ENCODE measurements at regions not wholly inside any gene's neighbourhood (a gene's known extent, or its start where the extent isn't known, plus 50 kb on each side); places are given as distances from the start of the nearest gene placed in this dataset.

GRCh38 chr1:219337588-219337987 lies 163.9 kb downstream of the LYPLAL1 start:
- Mint-ChIP-seq H3K27me3 (ENCODE audit: low read depth in 2 of 2) (no peaks in the 10 kb centered on the region), H3K4me1 (no peaks in the 10 kb centered on the region), H3K4me3 (no peak overlapping the region), H3K27ac (no peak overlapping the region), H3K36me3 (no peaks in the 10 kb centered on the region), H3K9me3 (peaks cover 2 to 7% of the 10 kb centered on the region in 2 donors)
- Histone ChIP-seq H3K4me3 (ENCODE audit: low read length) (no peak overlapping the region), H3K4me1 (ENCODE audit: control insufficient read depth, insufficient read depth, low read length) (no peaks in the 10 kb centered on the region), H3K9me3 (ENCODE audit: control insufficient read depth, insufficient read depth, low read length) (no peaks in the 10 kb centered on the region), H3K36me3 (ENCODE audit: control insufficient read depth, insufficient read depth, low read length) (no peaks in the 10 kb centered on the region), H3K27ac (ENCODE audit: low read length) (no peak overlapping the region), H3K27me3 (ENCODE audit: control insufficient read depth, insufficient read depth, low read length) (no peaks in the 10 kb centered on the region)
- no peak for ATAC-seq
- no peak for TF ChIP-seq CTCF (IDR thresholded peaks at IDR 0.05)
- intact Hi-C loops (cut with micrococcal nuclease), result no loop called here
- DNase-seq, result no peak
- 92% methylated on average over 1 of the region's 1 CpG for WGBS (ENCODE audit: insufficient coverage)

- Histone ChIP-seq H3K9me3 (ENCODE audit: control insufficient read depth, insufficient read depth, low read length) (no peaks in the 10 kb centered on the region), H3K4me3 (ENCODE audit: low read length) (no peak overlapping the region), H3K4me1 (ENCODE audit: control insufficient read depth, insufficient read depth, low read length) (no peaks in the 10 kb centered on the region), H3K27me3 (ENCODE audit: control insufficient read depth, insufficient read depth, low read length) (no peaks in the 10 kb centered on the region), H3K36me3 (ENCODE audit: control insufficient read depth, insufficient read depth, low read length) (no peaks in the 10 kb centered on the region), H3K27ac (ENCODE audit: low read length) (no peak overlapping the region)
- intact Hi-C loops (cut with micrococcal nuclease), result no loop called here
- Mint-ChIP-seq H3K27ac (no peak overlapping the region), H3K4me1 (no peaks in the 10 kb centered on the region), H3K36me3 (no peaks in the 10 kb centered on the region), H3K27me3 (ENCODE audit: low read depth in 2 of 2) (no peaks in the 10 kb centered on the region), H3K9me3 (peaks cover 10 to 13% of the 10 kb centered on the region in 2 donors), H3K4me3 (no peak overlapping the region)
- no peak for DNase-seq
- WGBS (ENCODE audit: insufficient coverage), result 80% methylated on average over 1 of the region's 1 CpG
- no peak for TF ChIP-seq CTCF (IDR thresholded peaks at IDR 0.05)
- no peak for ATAC-seq
These were observed 159.9 kb downstream of the LYPLAL1 start for GRCh38 chr1:219333626-219334025.

- Histone ChIP-seq H3K9me3 (ENCODE audit: control insufficient read depth, insufficient read depth, low read length) (peaks cover 3% of the 10 kb centered on the region), H3K4me3 (ENCODE audit: low read length) (no peak overlapping the region), H3K36me3 (ENCODE audit: control insufficient read depth, insufficient read depth, low read length) (no peaks in the 10 kb centered on the region), H3K4me1 (ENCODE audit: control insufficient read depth, insufficient read depth, low read length) (no peaks in the 10 kb centered on the region), H3K27me3 (ENCODE audit: control insufficient read depth, insufficient read depth, low read length) (no peaks in the 10 kb centered on the region), H3K27ac (ENCODE audit: low read length) (no peak overlapping the region)
- intact Hi-C loops (cut with micrococcal nuclease), result no loop called here
- Mint-ChIP-seq H3K27me3 (ENCODE audit: low read depth in 2 of 2) (no peaks in the 10 kb centered on the region), H3K9me3 (peaks cover 10 to 15% of the 10 kb centered on the region in 2 donors), H3K36me3 (no peaks in the 10 kb centered on the region), H3K4me3 (no peak overlapping the region), H3K4me1 (no peaks in the 10 kb centered on the region), H3K27ac (no peak overlapping the region)
- no peak for DNase-seq
- no peak for ATAC-seq
- no peak for TF ChIP-seq CTCF (IDR thresholded peaks at IDR 0.05)
- 90% methylated on average over 4 of the region's 5 CpGs for whole genome bisulfite sequencing (ENCODE audit: insufficient coverage)
These were observed 157.7 kb downstream of the LYPLAL1 start for GRCh38 chr1:219331424-219331823.

GRCh38 chr1:219330669-219331068 lies 157.0 kb downstream of the LYPLAL1 start:
- Histone ChIP-seq H3K4me3 (ENCODE audit: low read length) (no peak overlapping the region), H3K36me3 (ENCODE audit: control insufficient read depth, insufficient read depth, low read length) (no peaks in the 10 kb centered on the region), H3K4me1 (ENCODE audit: control insufficient read depth, insufficient read depth, low read length) (no peaks in the 10 kb centered on the region), H3K27me3 (ENCODE audit: control insufficient read depth, insufficient read depth, low read length) (no peaks in the 10 kb centered on the region), H3K27ac (ENCODE audit: low read length) (no peak overlapping the region), H3K9me3 (ENCODE audit: control insufficient read depth, insufficient read depth, low read length) (peaks cover 3% of the 10 kb centered on the region)
- Mint-ChIP-seq H3K9me3 (peaks cover 9 to 15% of the 10 kb centered on the region in 2 donors), H3K27me3 (ENCODE audit: low read depth in 2 of 2) (no peaks in the 10 kb centered on the region), H3K4me3 (no peak overlapping the region), H3K36me3 (no peaks in the 10 kb centered on the region), H3K4me1 (no peaks in the 10 kb centered on the region), H3K27ac (no peak overlapping the region)
- ATAC-seq (no peak), DNase-seq (no peak)
- intact Hi-C loops (cut with micrococcal nuclease), result no loop called here
- WGBS (ENCODE audit: insufficient coverage), result 94% methylated on average over 2 of the region's 2 CpGs
- TF ChIP-seq CTCF (IDR thresholded peaks at IDR 0.05), result no peak

All from natural killer cell (primary cell).